ENCODE measurements at regions not wholly inside any gene's neighbourhood (a gene's known extent, or its start where the extent isn't known, plus 50 kb on each side); places are given as distances from the start of the nearest gene placed in this dataset.

DNA sequence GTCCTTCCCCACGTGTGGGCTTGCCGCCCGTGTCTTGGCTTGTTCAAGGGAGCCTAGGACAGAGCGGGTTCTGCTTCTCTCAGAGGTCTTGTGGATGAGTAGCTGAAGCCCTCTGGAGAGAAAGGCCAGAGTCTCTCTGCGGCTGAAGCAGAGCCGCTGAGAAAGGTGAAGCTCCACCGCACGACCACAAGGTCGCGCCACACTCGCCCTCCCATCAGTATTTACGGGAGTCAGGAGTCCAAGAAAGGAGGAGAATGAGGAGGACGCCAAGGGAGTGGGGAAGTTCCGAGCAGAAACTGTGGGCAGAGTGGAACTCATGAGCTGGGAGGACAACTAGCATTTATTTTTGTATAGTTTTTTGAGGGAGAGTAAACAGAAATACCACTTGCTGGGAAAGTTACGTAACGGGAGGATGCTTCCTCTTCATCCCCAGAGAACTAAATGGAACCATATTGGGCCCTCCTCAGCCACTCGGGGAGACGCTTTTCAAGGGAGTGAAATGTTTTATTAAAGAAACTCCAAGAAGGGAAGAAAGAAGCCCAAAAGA lies 51.6 kb upstream of the HAO2 start:
- DNase-seq (ENCODE audit: extremely low spot score) = no peak
- no peak for TF ChIP-seq FOXK2 (IDR thresholded peaks at IDR 0.05)
- no peak for TF ChIP-seq LEF1 (IDR thresholded peaks at IDR 0.05; ENCODE audit: borderline replicate concordance)
- TF ChIP-seq, protein P1, sequence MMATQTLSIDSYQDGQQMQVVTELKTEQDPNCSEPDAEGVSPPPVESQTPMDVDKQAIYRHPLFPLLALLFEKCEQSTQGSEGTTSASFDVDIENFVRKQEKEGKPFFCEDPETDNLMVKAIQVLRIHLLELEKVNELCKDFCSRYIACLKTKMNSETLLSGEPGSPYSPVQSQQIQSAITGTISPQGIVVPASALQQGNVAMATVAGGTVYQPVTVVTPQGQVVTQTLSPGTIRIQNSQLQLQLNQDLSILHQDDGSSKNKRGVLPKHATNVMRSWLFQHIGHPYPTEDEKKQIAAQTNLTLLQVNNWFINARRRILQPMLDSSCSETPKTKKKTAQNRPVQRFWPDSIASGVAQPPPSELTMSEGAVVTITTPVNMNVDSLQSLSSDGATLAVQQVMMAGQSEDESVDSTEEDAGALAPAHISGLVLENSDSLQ (IDR thresholded peaks at IDR 0.05) = no peak
- no peak for TF ChIP-seq NFRKB (IDR thresholded peaks at IDR 0.05)
- TF ChIP-seq FOXA1 (IDR thresholded peaks at IDR 0.05) = no peak
- TF ChIP-seq L3MBTL2 (conservative IDR thresholded peaks at IDR 0.05) = no peak
- POLR2A ChIA-PET = no interaction called here
- CTCF ChIA-PET = interaction anchor here (0.5 to 1.3 kb wide), 3 partner anchors 10 to 29 kb away, joined by 3 to 5 read pairs (median 4); no protein-coding TSS in a partner anchor

DNA sequence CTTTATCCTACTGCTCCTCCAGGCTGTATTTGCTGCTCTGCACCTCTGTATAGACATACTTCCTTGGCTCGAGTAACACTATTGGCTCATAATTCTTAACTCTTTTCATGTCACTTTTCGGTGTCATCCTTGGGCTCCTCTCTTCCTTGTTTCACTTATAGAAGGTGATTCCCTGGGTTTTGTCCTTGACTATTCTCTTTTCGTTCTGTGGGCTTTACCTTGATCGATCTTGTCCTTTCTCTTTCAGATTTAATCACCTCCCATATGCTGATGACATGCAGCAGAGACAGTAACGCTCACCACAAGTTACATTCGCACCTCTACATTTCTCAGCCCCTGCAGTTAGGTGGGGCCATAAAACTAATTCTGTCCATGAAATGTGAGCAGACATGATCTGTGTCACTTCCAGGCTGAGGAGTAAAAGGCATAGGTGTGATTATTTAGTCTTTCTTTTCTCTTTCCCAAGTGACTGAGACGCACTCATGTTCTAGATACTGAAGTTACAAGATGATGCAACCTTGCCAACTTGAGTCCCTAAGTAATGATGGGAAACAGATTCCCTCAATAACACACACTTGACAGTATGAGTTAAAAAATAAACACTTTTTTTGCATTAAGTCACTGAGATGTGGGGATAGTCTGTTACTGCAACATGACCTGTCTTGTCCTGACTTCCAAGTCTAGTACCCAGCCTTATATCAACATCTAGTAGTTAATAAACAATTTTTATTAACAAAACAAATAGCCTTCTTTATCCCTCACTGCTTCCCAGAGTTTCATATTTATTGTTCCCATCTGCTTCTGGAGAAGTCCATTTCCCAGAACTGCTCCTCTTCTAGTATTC lies 49.9 kb upstream of the HAO2 start:
- CTCF ChIA-PET = no interaction called here
- DNase-seq (ENCODE audit: extremely low spot score) = no peak
- POLR2A ChIA-PET = no interaction called here
- TF ChIP-seq TARDBP (IDR thresholded peaks at IDR 0.05) (no peak), CTBP1 (IDR thresholded peaks at IDR 0.05; ENCODE audit: borderline replicate concordance) (no peak), SUZ12 (IDR thresholded peaks at IDR 0.05) (no peak), NFRKB (IDR thresholded peaks at IDR 0.05) (no peak), FOXM1 (IDR thresholded peaks at IDR 0.05; ENCODE audit: borderline replicate concordance) (no peak)
